Kidney (tissue), 13 donors: ENCODE measurements at regions not wholly inside any gene's neighbourhood (a gene's known extent, or its start where the extent isn't known, plus 50 kb on each side); places are given as distances from the start of the nearest gene placed in this dataset.

Source experiments
- DNase-seq, 5 donors: peaks; one replicate each; pipeline ENCODE4 v3.0.0-alpha.2; 2013 to 2020
- FAIRE-seq: peaks from 2 replicates; lab custom pipeline; 2012; peaks lifted over from hg19 to GRCh38; lab: Jason Lieb, UNC
- H3K27ac ChIP-seq, 2 donors: one replicate each; pipeline ENCODE4 v1.7.0; 2013; ENCODE audit warnings: low read depth in 2 of 2, low read length in 2 of 2, inconsistent platforms in 1 of 2
- H3K27me3 ChIP-seq: one replicate; pipeline ENCODE4 v1.7.1; 2013; ENCODE audit warnings: low read length, inconsistent platforms; ENCODE audit not compliant: control insufficient read depth, insufficient read depth
- H3K36me3 ChIP-seq, 3 donors: one replicate each; pipeline versions ENCODE4 v1.7.0 to v1.7.1; 2013; ENCODE audit warnings: low read length in 3 of 3, control low read depth in 1 of 3, inconsistent platforms in 1 of 3; ENCODE audit not compliant: insufficient read depth in 3 of 3, control insufficient read depth in 2 of 3
- H3K4me1 ChIP-seq, 3 donors: one replicate each; pipeline versions ENCODE4 v1.7.0 to v1.7.1; 2013; ENCODE audit warnings: low read length in 3 of 3, inconsistent platforms in 1 of 3, low read depth in 1 of 3; ENCODE audit not compliant: control insufficient read depth in 2 of 3, insufficient read depth in 2 of 3
- H3K4me3 ChIP-seq, 3 donors: one replicate each; pipeline versions ENCODE4 v1.7.0 to v1.8.1; 2013; ENCODE audit warnings: low read length in 3 of 3, control low read depth in 1 of 3, inconsistent platforms in 1 of 3
- H3K9ac ChIP-seq, 3 donors: one replicate each; pipeline versions ENCODE4 v1.7.0 to v1.7.1; 2013; ENCODE audit warnings: low read length in 3 of 3, control low read depth in 1 of 3, inconsistent platforms in 1 of 3
- H3K9me3 ChIP-seq, 3 donors: one replicate each; pipeline versions ENCODE4 v1.7.0 to v1.7.1; 2013; ENCODE audit warnings: low read length in 3 of 3, control low read depth in 1 of 3, inconsistent platforms in 1 of 3; ENCODE audit not compliant: control insufficient read depth in 2 of 3, insufficient read depth in 1 of 3
- CTCF ChIP-seq: IDR thresholded peaks from 3 replicates; pipeline ENCODE4 v1.5.1; 2012; ENCODE audit warnings: mild to moderate bottlenecking, moderate library complexity, borderline replicate concordance; ENCODE audit not compliant: insufficient read depth; ENCODE audit errors: extremely low read depth
- intact Hi-C: fragments of 100-400 bp; cut with DNase I; formaldehyde crosslinking; loops from one replicate; pipeline ENCODE4 v1.11.1; 2022
- donor health status: control.
- donor health status: control.
- donor health status: control.
- donor health status: control.
- donor health status: control.
- donor health status: DM: yes; HTN: yes; CAD: no.
- donor health status: Normal renal cell carcinoma (clear cell type).

DNA sequence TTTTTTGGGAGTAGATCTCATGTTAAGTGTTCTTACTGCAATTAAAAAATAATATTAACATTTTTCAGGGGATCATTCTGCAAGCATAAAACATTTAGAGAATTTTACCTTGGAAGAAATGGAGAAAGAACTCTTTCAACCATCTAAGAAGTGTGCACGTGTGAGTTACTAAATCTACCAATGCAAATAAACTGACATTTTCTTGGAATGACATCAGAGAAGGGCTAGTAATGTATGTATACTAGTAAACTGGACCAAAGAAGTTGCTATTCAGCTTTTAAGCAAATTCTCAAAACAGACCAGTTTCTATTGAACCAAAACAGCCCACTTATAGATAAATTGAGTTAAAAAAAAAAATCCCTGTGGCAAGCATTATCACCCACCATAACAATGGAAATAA lies 191.2 kb downstream of the BTBD3 start:
- DNase-seq (no peak), FAIRE-seq (no peak)
- no peaks in the 10 kb centered on the region for H3K36me3 ChIP-seq
- no peaks in the 10 kb centered on the region for H3K27me3 ChIP-seq
- intact Hi-C loops: no loop called here
- no peak overlapping the region for H3K4me3 ChIP-seq
- no peak for TF ChIP-seq CTCF
- H3K4me1 ChIP-seq: no peaks in the 10 kb centered on the region
- no peak overlapping the region for H3K27ac ChIP-seq
- no peak overlapping the region for H3K9ac ChIP-seq
- H3K9me3 ChIP-seq: no peaks in the 10 kb centered on the region

DNA sequence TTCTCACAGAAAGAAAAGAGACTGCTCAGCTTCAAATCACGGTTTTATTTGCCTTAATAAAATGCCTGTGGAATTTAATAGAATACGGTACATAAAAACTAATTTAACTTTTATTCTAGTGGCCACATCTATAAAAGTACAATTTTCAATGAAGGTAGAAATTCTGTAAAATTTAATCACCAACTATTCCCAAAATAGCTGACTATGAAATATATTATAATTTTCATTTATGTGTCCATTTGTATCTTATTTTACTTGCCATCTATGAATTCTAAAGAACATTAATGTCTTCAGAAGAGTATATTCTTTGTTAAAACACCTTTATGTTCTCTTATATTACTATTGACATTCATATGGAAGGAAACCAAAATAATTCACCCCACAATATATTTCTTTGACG lies 192.6 kb downstream of the BTBD3 start:
- Histone ChIP-seq H3K27me3 (no peaks in the 10 kb centered on the region), H3K27ac (no peak overlapping the region), H3K4me3 (no peak overlapping the region), H3K9me3 (no peaks in the 10 kb centered on the region), H3K4me1 (no peaks in the 10 kb centered on the region), H3K9ac (no peak overlapping the region), H3K36me3 (no peaks in the 10 kb centered on the region)
- FAIRE-seq: no peak
- TF ChIP-seq CTCF: no peak
- intact Hi-C loops: no loop called here
- DNase-seq: no peak

GRCh38 chr20:12110711-12111110 lies 193.0 kb downstream of the BTBD3 start:
- Histone ChIP-seq H3K27me3 (no peaks in the 10 kb centered on the region), H3K9me3 (no peaks in the 10 kb centered on the region), H3K27ac (no peak overlapping the region), H3K9ac (no peak overlapping the region), H3K4me1 (no peaks in the 10 kb centered on the region), H3K4me3 (no peak overlapping the region), H3K36me3 (no peaks in the 10 kb centered on the region)
- DNase-seq: no peak
- TF ChIP-seq CTCF: no peak
- intact Hi-C loops: no loop called here
- no peak for FAIRE-seq

DNA sequence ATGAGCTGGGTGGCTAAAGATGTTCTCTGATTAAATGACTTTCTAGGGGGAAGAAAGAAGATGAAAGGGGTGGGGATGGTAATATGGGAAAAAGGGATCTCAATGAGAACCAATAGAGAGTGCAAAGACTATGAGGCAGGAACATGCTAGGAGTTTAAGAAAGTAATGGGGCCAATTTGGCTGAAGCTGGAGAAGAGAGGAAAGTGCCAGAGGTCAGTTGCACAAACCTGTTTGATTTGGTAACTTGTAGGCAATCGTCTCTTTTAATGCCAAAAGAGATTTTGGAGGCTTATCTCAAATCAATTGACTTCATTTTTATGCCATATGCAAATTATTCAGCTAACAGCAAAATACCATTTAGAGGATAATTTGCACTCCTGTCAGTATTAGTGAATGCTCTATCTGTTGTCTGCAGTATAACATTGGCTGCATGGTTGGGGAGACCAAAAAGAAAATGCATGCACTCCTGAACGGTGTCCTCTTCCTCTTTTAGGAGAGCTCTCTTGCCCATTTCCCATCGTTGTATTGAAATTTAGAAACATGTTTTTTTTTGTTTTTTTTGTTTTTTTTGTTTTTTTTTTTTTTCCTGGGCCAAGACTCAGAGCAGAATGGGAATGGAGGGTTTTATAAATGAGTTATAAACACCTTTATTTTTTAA lies 193.9 kb downstream of the BTBD3 start:
- H3K4me1 ChIP-seq: no peaks in the 10 kb centered on the region
- no peak overlapping the region for H3K9ac ChIP-seq
- no peaks in the 10 kb centered on the region for H3K27me3 ChIP-seq
- H3K9me3 ChIP-seq: no peaks in the 10 kb centered on the region
- DNase-seq: no peak
- TF ChIP-seq CTCF: no peak
- intact Hi-C loops: no loop called here
- no peak overlapping the region for H3K27ac ChIP-seq
- FAIRE-seq: no peak
- no peak overlapping the region for H3K4me3 ChIP-seq
- no peaks in the 10 kb centered on the region for H3K36me3 ChIP-seq
